SK-N-SH (cell line): ENCODE measurements at regions not wholly inside any gene's neighbourhood (a gene's known extent, or its start where the extent isn't known, plus 50 kb on each side); places are given as distances from the start of the nearest gene placed in this dataset.

Experiments
- CHD2 ChIP-seq: fragments of 150-350 bp; IDR thresholded peaks from 2 replicates; pipeline ENCODE4 v1.6.1; 2018; ENCODE audit warnings: low read length; ENCODE audit not compliant: partially characterized antibody
- CTCF ChIP-seq: fragments of 200-600 bp; sonication (generic); IDR thresholded peaks from 2 replicates; pipeline ENCODE4 v1.6.1; 2017; ENCODE audit warnings: antibody characterized with exemption, mild to moderate bottlenecking, moderate library complexity
- EP300 ChIP-seq, 2 experiments: IDR thresholded peaks; 2 replicates each; pipeline versions ENCODE4 v1.4.0 to v1.6.1; 2012; ENCODE audit warnings: borderline replicate concordance in 1 of 2, low read depth in 1 of 2, low read length in 1 of 2
- EZH2phosphoT487 ChIP-seq: fragments of 200-600 bp; sonication (generic); IDR thresholded peaks from 2 replicates; pipeline ENCODE4 v1.6.1; 2017; ENCODE audit warnings: low read depth, mixed run types, mild to moderate bottlenecking, antibody characterized with exemption, moderate library complexity, borderline replicate concordance
- GABPA ChIP-seq: IDR thresholded peaks from 2 replicates; pipeline ENCODE4 v1.4.0; 2012; ENCODE audit warnings: low read depth, mild to moderate bottlenecking
- REST ChIP-seq: IDR thresholded peaks from 2 replicates; pipeline ENCODE4 v1.6.1; 2012; ENCODE audit warnings: mild to moderate bottlenecking, low read depth, low read length, moderate library complexity
- RFX5 ChIP-seq: IDR thresholded peaks from 2 replicates; pipeline ENCODE4 v1.6.1; 2012; ENCODE audit warnings: mild to moderate bottlenecking, improper control_type of control experiment, low read length
- TCF12 ChIP-seq: IDR thresholded peaks from 2 replicates; pipeline ENCODE4 v1.4.0; 2012
- YY1 ChIP-seq: IDR thresholded peaks from 2 replicates; pipeline ENCODE4 v1.4.0; 2012; ENCODE audit warnings: low read depth, mild to moderate bottlenecking
- TF ChIP-seq, protein P1 (sequence below): fragments of 150-350 bp; IDR thresholded peaks from 2 replicates; pipeline ENCODE4 v1.6.1; 2017; ENCODE audit warnings: antibody characterized with exemption, low read length, low read depth, borderline replicate concordance
- TF ChIP-seq, protein P2 (sequence below): IDR thresholded peaks from 2 replicates; pipeline ENCODE4 v1.4.0; 2012; ENCODE audit warnings: low read depth

DNA sequence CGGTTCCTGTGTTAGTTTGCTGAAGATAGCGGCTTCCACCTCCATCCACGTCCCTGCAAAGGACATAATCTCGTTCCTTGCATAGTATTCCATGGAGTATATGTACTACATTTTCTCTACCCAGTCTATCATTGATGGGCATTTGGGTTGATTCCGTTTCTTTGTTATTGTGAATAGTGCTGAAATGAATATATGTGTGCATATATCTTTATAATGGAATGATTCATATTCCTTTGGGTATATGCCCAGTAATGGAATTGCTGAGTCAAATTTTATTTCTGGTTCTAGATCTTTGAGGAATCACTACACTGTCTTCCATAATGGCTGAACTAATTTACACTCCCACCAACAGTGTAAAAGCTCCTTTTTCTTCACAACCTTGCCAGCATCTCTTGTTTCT, 255.4 kb upstream of the CDH2 start:
- TF ChIP-seq TCF12 = no peak
- TF ChIP-seq, protein P1, sequence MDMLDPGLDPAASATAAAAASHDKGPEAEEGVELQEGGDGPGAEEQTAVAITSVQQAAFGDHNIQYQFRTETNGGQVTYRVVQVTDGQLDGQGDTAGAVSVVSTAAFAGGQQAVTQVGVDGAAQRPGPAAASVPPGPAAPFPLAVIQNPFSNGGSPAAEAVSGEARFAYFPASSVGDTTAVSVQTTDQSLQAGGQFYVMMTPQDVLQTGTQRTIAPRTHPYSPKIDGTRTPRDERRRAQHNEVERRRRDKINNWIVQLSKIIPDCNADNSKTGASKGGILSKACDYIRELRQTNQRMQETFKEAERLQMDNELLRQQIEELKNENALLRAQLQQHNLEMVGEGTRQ = no peak
- TF ChIP-seq CTCF = no peak
- TF ChIP-seq, protein P2, sequence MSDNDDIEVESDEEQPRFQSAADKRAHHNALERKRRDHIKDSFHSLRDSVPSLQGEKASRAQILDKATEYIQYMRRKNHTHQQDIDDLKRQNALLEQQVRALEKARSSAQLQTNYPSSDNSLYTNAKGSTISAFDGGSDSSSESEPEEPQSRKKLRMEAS = no peak
- no peak for TF ChIP-seq REST
- TF ChIP-seq YY1 = no peak
- no peak for TF ChIP-seq EZH2phosphoT487
- TF ChIP-seq EP300 (IDR thresholded peaks at IDR 0.05; ENCODE audit: borderline replicate concordance in 1 of 2, low read depth in 1 of 2, low read length in 1 of 2) = no peak
- TF ChIP-seq CHD2 = no peak
- no peak for TF ChIP-seq RFX5
- no peak for TF ChIP-seq GABPA
